Aorta (tissue), 5 donors: ENCODE measurements at regions not wholly inside any gene's neighbourhood (a gene's known extent, or its start where the extent isn't known, plus 50 kb on each side); places are given as distances from the start of the nearest gene placed in this dataset.

ENCODE experiments used
- ATAC-seq: fragments of 200-7000 bp; cut with Tn5 transposase; one replicate; pipeline ENCODE4 v1.9.1; 2022; ENCODE audit warnings: moderate library complexity; ENCODE audit not compliant: low FRiP score
- DNase-seq, 2 donors: peaks; one replicate each; pipeline ENCODE4 v3.0.0-alpha.2; 2020
- H3K27ac ChIP-seq, 2 donors: one replicate each; pipeline ENCODE4 v1.5.1; 2013; ENCODE audit warnings: low read length in 2 of 2, mild to moderate bottlenecking in 2 of 2, moderate library complexity in 2 of 2, control low read depth in 1 of 2, inconsistent platforms in 1 of 2, low read depth in 1 of 2
- H3K27me3 ChIP-seq, 2 donors: one replicate each; pipeline ENCODE4 v1.6.1; 2013; ENCODE audit warnings: control low read depth in 1 of 2, low read length in 1 of 2, mild to moderate bottlenecking in 1 of 2, moderate library complexity in 1 of 2; ENCODE audit not compliant: insufficient read depth in 2 of 2, control insufficient read depth in 1 of 2
- H3K36me3 ChIP-seq, 2 donors: one replicate each; pipeline ENCODE4 v1.6.1; 2013; ENCODE audit warnings: control low read depth in 1 of 2, low read length in 1 of 2, mild to moderate bottlenecking in 1 of 2; ENCODE audit not compliant: insufficient read depth in 2 of 2, control insufficient read depth in 1 of 2
- H3K4me1 ChIP-seq, 2 donors: one replicate each; pipeline ENCODE4 v1.6.1; 2013; ENCODE audit warnings: low read length in 2 of 2, control low read depth in 1 of 2, mild to moderate bottlenecking in 1 of 2, moderate library complexity in 1 of 2; ENCODE audit not compliant: insufficient read depth in 2 of 2, control insufficient read depth in 1 of 2
- H3K4me3 ChIP-seq, 2 donors: one replicate each; pipeline ENCODE4 v1.5.1; 2013; ENCODE audit warnings: low read length in 2 of 2, control low read depth in 1 of 2, mild to moderate bottlenecking in 1 of 2
- H3K9me3 ChIP-seq: one replicate; pipeline ENCODE4 v1.6.1; 2013; ENCODE audit warnings: mild to moderate bottlenecking, low read length; ENCODE audit not compliant: control insufficient read depth
- WGBS, 2 donors: extraction: QIAGEN DNeasy Blood & Tissue Kit; methylation state at CpG; one replicate each; pipeline ENCODE4 v1.1.7; 2013; 5-methylcytosine and 5-hydroxymethylcytosine counted together
- intact Hi-C, 2 donors: fragments of 100-400 bp; cut with DNase I; formaldehyde crosslinking; loops; one replicate each; pipeline versions ENCODE4 v1.14.2 to v1.15.0; 2022
- donor health status: healthy with polysubstance abuse.
- donor health status: Bipolar disorder and iron deficiency.
- donor health status: DM: no; HTN: no; CAD: no.
- donor health status: DM: no; HTN: no; CAD: no.
- donor health status: DM: yes; HTN: yes; CAD: no.

GRCh38 chr5:96283589-96283988 lies 149.5 kb downstream of the PCSK1 start:
- ATAC-seq (no peak), DNase-seq (no peak)
- Histone ChIP-seq H3K4me1 (no peaks in the 10 kb centered on the region), H3K27me3 (no peaks in the 10 kb centered on the region), H3K9me3 (no peaks in the 10 kb centered on the region), H3K27ac (no peak overlapping the region), H3K4me3 (no peak overlapping the region), H3K36me3 (no peaks in the 10 kb centered on the region)
- intact Hi-C loops = no loop called here
- WGBS, 2 donors = 68 to 70% methylated on average over 5 of the region's 5 CpGs

- H3K4me1 ChIP-seq = no peaks in the 10 kb centered on the region
- no peaks in the 10 kb centered on the region for H3K9me3 ChIP-seq
- H3K4me3 ChIP-seq = no peak overlapping the region
- H3K36me3 ChIP-seq = no peaks in the 10 kb centered on the region
- no peaks in the 10 kb centered on the region for H3K27me3 ChIP-seq
- DNase-seq (no peak), ATAC-seq (no peak)
- WGBS, 2 donors = 88 to 90% methylated on average over 8 of the region's 8 CpGs
- intact Hi-C loops = no loop called here
- H3K27ac ChIP-seq = no peak overlapping the region
Measured at GRCh38 chr5:96282020-96282419, 151.0 kb downstream of the PCSK1 start.

GRCh38 chr5:96280946-96281393 lies 152.1 kb downstream of the PCSK1 start:
- intact Hi-C loops = no loop called here

GRCh38 chr5:96279801-96280542 lies 153.1 kb downstream of the PCSK1 start:
- Histone ChIP-seq H3K27me3 (no peaks in the 10 kb centered on the region), H3K27ac (no peak overlapping the region), H3K4me1 (no peaks in the 10 kb centered on the region), H3K4me3 (no peak overlapping the region), H3K9me3 (no peaks in the 10 kb centered on the region), H3K36me3 (no peaks in the 10 kb centered on the region)
- intact Hi-C loops = no loop called here
- DNase-seq (no peak), ATAC-seq (no peak)
- 91 to 96% methylated on average over 6 of the region's 6 CpGs for WGBS, 2 donors

More at GRCh38 chr5:96280946-96281393, 152.1 kb downstream of the PCSK1 start:
- 73 to 96% methylated on average over 2 of the region's 2 CpGs for WGBS, 2 donors
- DNase-seq = no peak
- ATAC-seq = no peak
- H3K36me3 ChIP-seq = no peaks in the 10 kb centered on the region
- no peak overlapping the region for H3K4me3 ChIP-seq
- H3K27ac ChIP-seq = no peak overlapping the region
- no peaks in the 10 kb centered on the region for H3K27me3 ChIP-seq
- no peaks in the 10 kb centered on the region for H3K4me1 ChIP-seq
- H3K9me3 ChIP-seq = no peaks in the 10 kb centered on the region

- no peaks in the 10 kb centered on the region for H3K36me3 ChIP-seq
- H3K4me3 ChIP-seq = no peak overlapping the region
- DNase-seq = no peak
- H3K4me1 ChIP-seq = no peaks in the 10 kb centered on the region
- intact Hi-C loops = no loop called here
- no peak for ATAC-seq
- H3K27ac ChIP-seq = no peak overlapping the region
- H3K27me3 ChIP-seq = no peaks in the 10 kb centered on the region
- no peaks in the 10 kb centered on the region for H3K9me3 ChIP-seq
- 17 to 40% methylated on average over 3 of the region's 3 CpGs for WGBS, 2 donors
Measured at GRCh38 chr5:96278981-96279380, 154.1 kb downstream of the PCSK1 start.

- Histone ChIP-seq H3K27ac (no peak overlapping the region), H3K4me3 (no peak overlapping the region), H3K9me3 (no peaks in the 10 kb centered on the region), H3K36me3 (no peaks in the 10 kb centered on the region), H3K4me1 (no peaks in the 10 kb centered on the region), H3K27me3 (no peaks in the 10 kb centered on the region)
- WGBS, 2 donors = 92 to 95% methylated on average over 3 of the region's 3 CpGs
- DNase-seq (no peak), ATAC-seq (no peak)
- intact Hi-C loops = no loop called here
Measured at GRCh38 chr5:96275051-96275450, 158.0 kb downstream of the PCSK1 start.

- Histone ChIP-seq H3K9me3 (no peaks in the 10 kb centered on the region), H3K4me3 (no peak overlapping the region), H3K27ac (no peak overlapping the region), H3K36me3 (no peaks in the 10 kb centered on the region), H3K4me1 (peaks cover 0 to 3% of the 10 kb centered on the region in 2 donors), H3K27me3 (no peaks in the 10 kb centered on the region)
- DNase-seq (no peak), ATAC-seq (no peak)
- intact Hi-C loops = no loop called here
- 97 to 98% methylated on average over 1 of the region's 1 CpG for WGBS, 2 donors
Measured at GRCh38 chr5:96265487-96265886, 167.6 kb downstream of the PCSK1 start.

- H3K4me3 ChIP-seq = no peak overlapping the region
- no peaks in the 10 kb centered on the region for H3K36me3 ChIP-seq
- no peaks in the 10 kb centered on the region for H3K9me3 ChIP-seq
- intact Hi-C loops = loop anchor here in 1 of 2 donors (5.0 kb wide), 1 partner anchor 68 kb away; no protein-coding TSS in a partner anchor
- ATAC-seq (no peak), DNase-seq (no peak)
- H3K4me1 ChIP-seq = peaks cover 3 to 9% of the 10 kb centered on the region in 2 donors
- H3K27ac ChIP-seq = no peak overlapping the region
- 81 to 85% methylated on average over 3 of the region's 3 CpGs for WGBS, 2 donors
- no peaks in the 10 kb centered on the region for H3K27me3 ChIP-seq
Measured at GRCh38 chr5:96264047-96264446, 169.0 kb downstream of the PCSK1 start.

- 43 to 61% methylated on average over 3 of the region's 3 CpGs for WGBS, 2 donors
- intact Hi-C loops = loop anchor here in 1 of 2 donors (5.0 kb wide), 1 partner anchor 70 kb away; no protein-coding TSS in a partner anchor
Measured at GRCh38 chr5:96262105-96262504, 170.9 kb downstream of the PCSK1 start.

More at GRCh38 chr5:96262105-96262504, 170.9 kb downstream of the PCSK1 start:
- H3K27ac ChIP-seq = no peak overlapping the region
- H3K27me3 ChIP-seq = no peaks in the 10 kb centered on the region
- peaks cover 3 to 12% of the 10 kb centered on the region in 2 donors for H3K4me1 ChIP-seq
- DNase-seq = no peak
- H3K4me3 ChIP-seq = no peak overlapping the region
- ATAC-seq = no peak
- no peaks in the 10 kb centered on the region for H3K36me3 ChIP-seq
- no peaks in the 10 kb centered on the region for H3K9me3 ChIP-seq
